CD4-positive, alpha-beta T cell (primary cell): ENCODE measurements at regions not wholly inside any gene's neighbourhood (a gene's known extent, or its start where the extent isn't known, plus 50 kb on each side); places are given as distances from the start of the nearest gene placed in this dataset.

ENCODE experiments used
- ATAC-seq: fragments of 200-7000 bp; cut with Tn5 transposase; one replicate; pipeline ENCODE4 v1.10.0; 2022; ENCODE audit warnings: mild to moderate bottlenecking; ENCODE audit not compliant: poor library complexity
- CTCF ChIA-PET: fragments of 350-600 bp; sonication (Branson Sonifier 250); formaldehyde crosslinking; loops from one replicate; lab custom pipeline; 2021; ENCODE audit warnings: antibody characterized with exemption, inconsistent platforms; lab: Charles Lee
- POLR2A ChIA-PET: fragments of 350-600 bp; sonication (Branson Sonifier 250); formaldehyde crosslinking; loops from one replicate; lab custom pipeline; 2021; ENCODE audit warnings: antibody characterized with exemption, inconsistent platforms; lab: Charles Lee
- DNase-seq, 14 experiments: peaks; one replicate each; pipeline ENCODE4 v3.0.0-alpha.2; 2013 to 2020; ENCODE audit warnings: mixed read lengths in 2 of 14
- H3K27ac ChIP-seq, 2 donors: one replicate each; pipeline versions ENCODE4 v1.5.1 to v1.7.0; 2013; ENCODE audit warnings: low read length in 2 of 2, low read depth in 1 of 2, mild to moderate bottlenecking in 1 of 2
- H3K27me3 ChIP-seq, 2 experiments: 1 replicate in 1 of 2; 2 replicates in 1 of 2; pipeline versions ENCODE4 v1.6.1 to v1.7.0; 2013; ENCODE audit warnings: low read length in 2 of 2, control low read depth in 1 of 2, mild to moderate bottlenecking in 1 of 2, moderate library complexity in 1 of 2; ENCODE audit not compliant: insufficient read depth in 2 of 2, control insufficient read depth in 1 of 2
- H3K36me3 ChIP-seq: one replicate; pipeline ENCODE4 v1.6.1; 2013; ENCODE audit warnings: low read length, control low read depth; ENCODE audit not compliant: insufficient read depth
- H3K4me1 ChIP-seq: one replicate; pipeline ENCODE4 v1.6.1; 2013; ENCODE audit warnings: low read length, control low read depth; ENCODE audit not compliant: insufficient read depth
- H3K4me3 ChIP-seq: one replicate; pipeline ENCODE4 v1.5.1; 2013; ENCODE audit warnings: mild to moderate bottlenecking, low read length, moderate library complexity
- H3K9me3 ChIP-seq, 2 experiments: 1 replicate in 1 of 2; 2 replicates in 1 of 2; pipeline versions ENCODE4 v1.6.1 to v1.7.0; 2013; ENCODE audit warnings: low read length in 2 of 2, mild to moderate bottlenecking in 2 of 2, control low read depth in 1 of 2, moderate library complexity in 1 of 2; ENCODE audit not compliant: control insufficient read depth in 1 of 2, insufficient read depth in 1 of 2
- H3K27ac Mint-ChIP-seq: one replicate; pipeline ENCODE4 v1.8.0; 2020; ENCODE audit warnings: mixed read lengths
- H3K27me3 Mint-ChIP-seq: one replicate; pipeline ENCODE4 v1.8.0; 2021; ENCODE audit warnings: mixed read lengths
- H3K36me3 Mint-ChIP-seq: one replicate; pipeline ENCODE4 v1.8.0; 2021; ENCODE audit warnings: low read depth, mixed read lengths
- H3K4me1 Mint-ChIP-seq: one replicate; pipeline ENCODE4 v1.8.0; 2021; ENCODE audit warnings: low read depth, mixed read lengths
- H3K4me3 Mint-ChIP-seq: one replicate; pipeline ENCODE4 v1.8.0; 2020; ENCODE audit warnings: mild to moderate bottlenecking, mixed read lengths
- H3K9me3 Mint-ChIP-seq: one replicate; pipeline ENCODE4 v1.8.0; 2020; ENCODE audit warnings: mixed read lengths
- intact Hi-C, 2 experiments: fragments of 100-400 bp; cut with DNase I in 1 of 2; cut with micrococcal nuclease in 1 of 2; formaldehyde crosslinking; loops; one replicate each; pipeline versions ENCODE4 v1.15.1 to v1.9.0; 2023 to 2025; cut with DNase I, micrococcal nuclease
- TF ChIP-seq, protein P1 (sequence below): fragments of 200-600 bp; IDR thresholded peaks from one replicate; pipeline ENCODE4 v1.8.0; 2022; ENCODE audit warnings: antibody characterized with exemption, mild to moderate bottlenecking

- H3K27ac ChIP-seq = no peak overlapping the region
- H3K4me3 Mint-ChIP-seq = no peak overlapping the region
- no peaks in the 10 kb centered on the region for H3K4me1 ChIP-seq
- no peak for ATAC-seq
- intact Hi-C loops = no loop called here
- no peaks in the 10 kb centered on the region for H3K9me3 ChIP-seq
- no peaks in the 10 kb centered on the region for H3K27me3 Mint-ChIP-seq
- no peak overlapping the region for H3K27ac Mint-ChIP-seq
- TF ChIP-seq, protein P1, sequence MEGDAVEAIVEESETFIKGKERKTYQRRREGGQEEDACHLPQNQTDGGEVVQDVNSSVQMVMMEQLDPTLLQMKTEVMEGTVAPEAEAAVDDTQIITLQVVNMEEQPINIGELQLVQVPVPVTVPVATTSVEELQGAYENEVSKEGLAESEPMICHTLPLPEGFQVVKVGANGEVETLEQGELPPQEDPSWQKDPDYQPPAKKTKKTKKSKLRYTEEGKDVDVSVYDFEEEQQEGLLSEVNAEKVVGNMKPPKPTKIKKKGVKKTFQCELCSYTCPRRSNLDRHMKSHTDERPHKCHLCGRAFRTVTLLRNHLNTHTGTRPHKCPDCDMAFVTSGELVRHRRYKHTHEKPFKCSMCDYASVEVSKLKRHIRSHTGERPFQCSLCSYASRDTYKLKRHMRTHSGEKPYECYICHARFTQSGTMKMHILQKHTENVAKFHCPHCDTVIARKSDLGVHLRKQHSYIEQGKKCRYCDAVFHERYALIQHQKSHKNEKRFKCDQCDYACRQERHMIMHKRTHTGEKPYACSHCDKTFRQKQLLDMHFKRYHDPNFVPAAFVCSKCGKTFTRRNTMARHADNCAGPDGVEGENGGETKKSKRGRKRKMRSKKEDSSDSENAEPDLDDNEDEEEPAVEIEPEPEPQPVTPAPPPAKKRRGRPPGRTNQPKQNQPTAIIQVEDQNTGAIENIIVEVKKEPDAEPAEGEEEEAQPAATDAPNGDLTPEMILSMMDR = no peak
- no peaks in the 10 kb centered on the region for H3K27me3 ChIP-seq
- H3K4me1 Mint-ChIP-seq = no peaks in the 10 kb centered on the region
- no peaks in the 10 kb centered on the region for H3K36me3 ChIP-seq
- H3K36me3 Mint-ChIP-seq = no peaks in the 10 kb centered on the region
- ChIA-PET POLR2A (no interaction called here), CTCF (no interaction called here)
- H3K4me3 ChIP-seq = no peak overlapping the region
- DNase-seq = no peak
- H3K9me3 Mint-ChIP-seq = peaks cover 11% of the 10 kb centered on the region
Measured at GRCh38 chr9:119634006-119634405, 264.8 kb upstream of the BRINP1 start.

GRCh38 chr9:119611565-119611964 is 242.3 kb upstream of the BRINP1 start:
- Mint-ChIP-seq H3K36me3 (no peaks in the 10 kb centered on the region), H3K27ac (no peak overlapping the region), H3K27me3 (no peaks in the 10 kb centered on the region), H3K4me1 (no peaks in the 10 kb centered on the region), H3K4me3 (no peak overlapping the region), H3K9me3 (peaks cover 2% of the 10 kb centered on the region)
- H3K27me3 ChIP-seq = no peaks in the 10 kb centered on the region
- DNase-seq = no peak
- intact Hi-C loops = no loop called here
- H3K9me3 ChIP-seq = no peaks in the 10 kb centered on the region
- H3K27ac ChIP-seq = no peak overlapping the region
- H3K4me1 ChIP-seq = no peaks in the 10 kb centered on the region
- TF ChIP-seq, protein P1 = no peak
- ChIA-PET POLR2A (no interaction called here), CTCF (no interaction called here)
- ATAC-seq = no peak
- no peak overlapping the region for H3K4me3 ChIP-seq
- no peaks in the 10 kb centered on the region for H3K36me3 ChIP-seq

DNA sequence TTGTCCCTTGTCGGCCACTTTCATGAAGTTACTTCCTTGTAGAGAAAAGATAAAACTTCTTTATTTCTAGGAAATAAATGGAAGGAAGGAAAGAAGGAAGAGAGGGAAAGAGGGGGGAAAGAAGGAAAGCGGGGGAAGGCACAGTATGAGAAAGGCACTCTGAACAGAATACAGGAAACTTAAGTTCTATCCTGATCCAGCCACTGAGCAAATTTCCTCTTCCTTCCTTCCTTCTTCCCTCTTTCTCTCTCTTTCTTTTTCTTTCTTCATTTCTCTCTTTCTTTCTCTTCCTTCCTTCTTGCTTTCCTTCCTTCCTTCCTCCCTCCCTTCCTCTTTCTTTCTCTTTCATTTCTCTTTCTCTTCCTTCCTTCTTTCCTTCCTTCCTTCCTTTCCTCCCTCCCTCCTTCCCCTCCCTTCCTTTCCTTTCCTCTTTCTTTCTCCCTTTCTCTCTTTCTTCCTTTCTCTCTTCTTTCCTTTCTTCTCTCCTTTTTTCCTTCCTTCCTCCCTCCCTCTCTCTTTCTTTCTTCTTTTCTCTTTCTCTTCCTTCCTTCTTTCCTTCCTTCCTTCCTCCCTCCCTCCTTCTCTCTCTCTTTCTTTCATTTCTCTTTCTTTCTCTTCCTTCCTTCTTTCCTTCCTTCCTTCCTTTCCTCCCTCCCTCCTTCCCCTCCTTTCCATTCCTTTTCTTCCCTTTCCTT is 240.2 kb upstream of the BRINP1 start:
- no peak for DNase-seq
- CTCF ChIA-PET = no interaction called here
- Histone ChIP-seq H3K9me3 (peaks cover 0 to 6% of the 10 kb centered on the region in 2 experiments), H3K4me3 (no peak overlapping the region), H3K4me1 (no peaks in the 10 kb centered on the region), H3K27ac (no peak overlapping the region), H3K36me3 (no peaks in the 10 kb centered on the region), H3K27me3 (no peaks in the 10 kb centered on the region)
- peaks cover 2% of the 10 kb centered on the region for H3K9me3 Mint-ChIP-seq
- no peak for ATAC-seq
- H3K27me3 Mint-ChIP-seq = no peaks in the 10 kb centered on the region
- H3K4me3 Mint-ChIP-seq = no peak overlapping the region
- no peaks in the 10 kb centered on the region for H3K4me1 Mint-ChIP-seq
- H3K36me3 Mint-ChIP-seq = no peaks in the 10 kb centered on the region
- POLR2A ChIA-PET = no interaction called here
- TF ChIP-seq, protein P1 = peak; percentile 23
- no peak overlapping the region for H3K27ac Mint-ChIP-seq
- intact Hi-C loops = no loop called here
